Smooth muscle cell of the brain vasculature (primary cell): ENCODE measurements at regions not wholly inside any gene's neighbourhood (a gene's known extent, or its start where the extent isn't known, plus 50 kb on each side); places are given as distances from the start of the nearest gene placed in this dataset.
"Not testable (repeated sequence)": the region's sequence is repeated elsewhere in the genome, so short reads cannot be mapped to it uniquely, and the experiment has no call there.

Experiments
- DNase-seq: peaks from one replicate; pipeline ENCODE4 v3.0.0-alpha.2; 2012; ENCODE audit warnings: low read depth, low spot score

GRCh38 chr6:93835451-93836145 lies 416.2 kb upstream of the EPHA7 start:
- DNase-seq, result not testable (repeated sequence)

GRCh38 chr6:93835026-93835425 lies 415.7 kb upstream of the EPHA7 start:
- not testable (repeated sequence) for DNase-seq

- not testable (repeated sequence) for DNase-seq
Observed at GRCh38 chr6:93833326-93833725, 414.0 kb upstream of the EPHA7 start.

GRCh38 chr6:93829757-93830156 lies 410.4 kb upstream of the EPHA7 start:
- DNase-seq, result not testable (repeated sequence)

- DNase-seq, result no peak
Observed at GRCh38 chr6:93829009-93829408, 409.6 kb upstream of the EPHA7 start.

GRCh38 chr6:93828553-93828952 lies 409.2 kb upstream of the EPHA7 start:
- DNase-seq, result no peak

- no peak for DNase-seq
Observed at GRCh38 chr6:93827728-93828127, 408.4 kb upstream of the EPHA7 start.

- DNase-seq, result no peak
Observed at GRCh38 chr6:93825950-93826349, 406.6 kb upstream of the EPHA7 start.

GRCh38 chr6:93823489-93823888 lies 404.1 kb upstream of the EPHA7 start:
- DNase-seq, result no peak

- no peak for DNase-seq
Observed at GRCh38 chr6:93822434-93823265, 403.3 kb upstream of the EPHA7 start.

- no peak for DNase-seq
Observed at GRCh38 chr6:93821953-93822352, 402.6 kb upstream of the EPHA7 start.

- DNase-seq, result no peak
Observed at GRCh38 chr6:93820465-93821082, 401.2 kb upstream of the EPHA7 start.

- DNase-seq, result peak; percentile 64
Observed at GRCh38 chr6:93819189-93819588, 399.8 kb upstream of the EPHA7 start.

- no peak for DNase-seq
Observed at GRCh38 chr6:93817937-93818336, 398.6 kb upstream of the EPHA7 start.

- DNase-seq, result no peak
Observed at GRCh38 chr6:93806409-93807270, 387.3 kb upstream of the EPHA7 start.

GRCh38 chr6:93801101-93801847 lies 381.9 kb upstream of the EPHA7 start:
- DNase-seq, result no peak

GRCh38 chr6:93799226-93799625 lies 379.9 kb upstream of the EPHA7 start:
- DNase-seq, result no peak

GRCh38 chr6:93794166-93794565 lies 374.8 kb upstream of the EPHA7 start:
- DNase-seq, result no peak

GRCh38 chr6:93792746-93793145 lies 373.4 kb upstream of the EPHA7 start:
- peak; percentile 70 for DNase-seq

- DNase-seq, result no peak
Observed at GRCh38 chr6:93790981-93791380, 371.6 kb upstream of the EPHA7 start.

- DNase-seq, result peak; percentile 57
Observed at GRCh38 chr6:93789532-93789931, 370.2 kb upstream of the EPHA7 start.
